Ovary (tissue), 3 donors: ENCODE measurements at regions not wholly inside any gene's neighbourhood (a gene's known extent, or its start where the extent isn't known, plus 50 kb on each side); places are given as distances from the start of the nearest gene placed in this dataset.

ENCODE experiments used
- CTCF ChIP-seq, 3 donors: fragments of 450-650 bp in 2 of 3; fragments of 200-600 bp in 1 of 3; IDR thresholded peaks; one replicate each; pipeline versions ENCODE4 v1.5.1 to v1.8.0; 2016 to 2022; ENCODE audit warnings: antibody characterized with exemption in 3 of 3, mild to moderate bottlenecking in 1 of 3
- POLR2A ChIP-seq: fragments of 450-650 bp; IDR thresholded peaks from one replicate; pipeline ENCODE4 v1.6.1; 2017; ENCODE audit warnings: antibody characterized with exemption, mild to moderate bottlenecking, moderate library complexity
- donor health status: DM: no; HTN: no; CAD: no.

GRCh38 chr4:59938166-59938565, 1262.0 kb upstream of the ADGRL3 start:
- TF ChIP-seq CTCF (IDR thresholded peaks at IDR 0.05) (no peak), POLR2A (no peak)
